Liver (tissue), 8 donors: ENCODE measurements at regions not wholly inside any gene's neighbourhood (a gene's known extent, or its start where the extent isn't known, plus 50 kb on each side); places are given as distances from the start of the nearest gene placed in this dataset.
"Not testable (repeated sequence)": the region's sequence is repeated elsewhere in the genome, so short reads cannot be mapped to it uniquely, and the experiment has no call there.

ENCODE experiments used
- DNase-seq: peaks from one replicate; pipeline ENCODE4 v3.0.0-alpha.2; 2017; ENCODE audit warnings: low spot score
- H3K27ac ChIP-seq, 2 donors: one replicate each; pipeline ENCODE4 v1.7.0; 2013; ENCODE audit warnings: inconsistent platforms in 2 of 2, low read length in 2 of 2, control low read depth in 1 of 2, low read depth in 1 of 2, mild to moderate bottlenecking in 1 of 2
- H3K27me3 ChIP-seq, 4 donors: one replicate each; pipeline versions ENCODE4 v1.6.1 to v1.7.0; 2013; ENCODE audit warnings: low read length in 3 of 4, inconsistent platforms in 1 of 4, mild to moderate bottlenecking in 1 of 4, moderate library complexity in 1 of 4; ENCODE audit not compliant: control insufficient read depth in 4 of 4, insufficient read depth in 4 of 4
- H3K36me3 ChIP-seq, 4 donors: one replicate each; pipeline versions ENCODE4 v1.6.1 to v1.7.0; 2013; ENCODE audit warnings: low read length in 3 of 4, mild to moderate bottlenecking in 3 of 4, low read depth in 1 of 4, moderate library complexity in 1 of 4; ENCODE audit not compliant: control insufficient read depth in 4 of 4, insufficient read depth in 3 of 4
- H3K4me1 ChIP-seq, 4 donors: one replicate each; pipeline versions ENCODE4 v1.6.1 to v1.7.0; 2013; ENCODE audit warnings: low read length in 3 of 4, mild to moderate bottlenecking in 3 of 4, moderate library complexity in 1 of 4; ENCODE audit not compliant: control insufficient read depth in 4 of 4, insufficient read depth in 4 of 4
- H3K4me3 ChIP-seq, 3 donors: one replicate each; pipeline versions ENCODE4 v1.6.1 to v1.7.0; 2013; ENCODE audit warnings: low read length in 3 of 3, control low read depth in 1 of 3, low read depth in 1 of 3, mild to moderate bottlenecking in 1 of 3
- H3K9ac ChIP-seq, 2 donors: one replicate each; pipeline ENCODE4 v1.7.0; 2013; ENCODE audit warnings: low read length in 2 of 2, mild to moderate bottlenecking in 2 of 2, moderate library complexity in 2 of 2, control low read depth in 1 of 2, low read depth in 1 of 2
- H3K9me3 ChIP-seq, 4 donors: one replicate each; pipeline versions ENCODE4 v1.6.1 to v1.7.0; 2013; ENCODE audit warnings: low read length in 3 of 4; ENCODE audit not compliant: control insufficient read depth in 4 of 4
- EGR1 ChIP-seq, 2 donors: IDR thresholded peaks; 2 replicates each; pipeline ENCODE4 v1.6.1; 2016 to 2018; ENCODE audit warnings: antibody characterized with exemption in 2 of 2, low read depth in 2 of 2
- FOXA1 ChIP-seq: IDR thresholded peaks from 2 replicates; pipeline ENCODE4 v1.6.1; 2016; ENCODE audit warnings: antibody characterized with exemption
- FOXA2 ChIP-seq: IDR thresholded peaks from 2 replicates; pipeline ENCODE4 v1.6.1; 2016; ENCODE audit warnings: antibody characterized with exemption
- GABPA ChIP-seq, 2 donors: IDR thresholded peaks in 1 of 2; conservative IDR thresholded peaks in 1 of 2; 2 replicates each; pipeline ENCODE4 v1.6.1; 2016; ENCODE audit warnings: antibody characterized with exemption in 2 of 2, mild to moderate bottlenecking in 1 of 2, moderate library complexity in 1 of 2
- HNF4A ChIP-seq, 2 donors: conservative IDR thresholded peaks; 2 replicates each; pipeline ENCODE4 v1.6.1; 2016; ENCODE audit warnings: antibody characterized with exemption in 2 of 2, mild to moderate bottlenecking in 2 of 2
- HNF4G ChIP-seq: IDR thresholded peaks from 2 replicates; pipeline ENCODE4 v1.6.1; 2016; ENCODE audit warnings: antibody characterized with exemption
- JUND ChIP-seq, 2 donors: IDR thresholded peaks; 2 replicates each; pipeline ENCODE4 v1.6.1; 2016; ENCODE audit warnings: antibody characterized with exemption in 2 of 2
- NR2F2 ChIP-seq: IDR thresholded peaks from 2 replicates; pipeline ENCODE4 v1.6.1; 2016; ENCODE audit warnings: antibody characterized with exemption
- RAD21 ChIP-seq, 2 donors: IDR thresholded peaks; 2 replicates each; pipeline ENCODE4 v1.6.1; 2016; ENCODE audit warnings: antibody characterized with exemption in 2 of 2, mild to moderate bottlenecking in 2 of 2
- RXRA ChIP-seq, 2 donors: IDR thresholded peaks; 2 replicates each; pipeline ENCODE4 v1.6.1; 2017 to 2018; ENCODE audit warnings: antibody characterized with exemption in 2 of 2, mild to moderate bottlenecking in 1 of 2
- whole genome bisulfite sequencing: extraction: QIAGEN DNeasy Blood & Tissue Kit; methylation state at CpG from one replicate; pipeline ENCODE4 v1.1.7; 2013; 5-methylcytosine and 5-hydroxymethylcytosine counted together
- TF ChIP-seq, protein P1 (sequence below): IDR thresholded peaks from 2 replicates; pipeline ENCODE4 v1.6.1; 2016; ENCODE audit warnings: antibody characterized with exemption
- TF ChIP-seq, protein P2 (sequence below): IDR thresholded peaks from 2 replicates; pipeline ENCODE4 v1.6.1; 2016; ENCODE audit warnings: antibody characterized with exemption, mild to moderate bottlenecking
- TF ChIP-seq, protein P3 (sequence below): fragments of 150-350 bp; IDR thresholded peaks from 2 replicates; pipeline ENCODE4 v1.5.1; 2017; ENCODE audit warnings: improper control_type of control experiment, low read depth, low read length; ENCODE audit not compliant: missing input control
- TF ChIP-seq, protein P4 (sequence below): IDR thresholded peaks from 2 replicates; pipeline ENCODE4 v1.6.1; 2016; ENCODE audit warnings: antibody characterized with exemption
- donor health status: healthy.
- donor health status: healthy.
- donor health status: healthy.
- donor health status: healthy.
- donor health status: healthy.

DNA sequence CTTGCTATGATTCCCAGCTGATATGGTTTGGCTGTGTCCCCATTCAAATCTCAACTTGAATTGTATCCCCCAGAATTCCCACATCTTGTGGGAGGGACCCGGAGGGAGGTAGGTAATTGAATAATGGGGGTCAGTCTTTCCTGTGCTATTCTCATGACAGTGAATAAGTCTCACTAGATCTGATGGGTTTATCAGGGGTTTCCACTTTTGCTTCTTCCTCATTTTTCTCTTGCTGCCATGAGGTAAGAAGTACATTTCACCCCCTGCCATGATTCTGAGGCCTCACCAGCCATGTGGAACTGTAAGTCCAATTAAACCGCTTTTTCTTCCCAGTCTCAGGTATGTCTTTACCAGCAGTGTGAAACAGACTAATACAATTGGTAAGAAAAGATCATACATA, 164.7 kb upstream of the NREP start:
- not testable (repeated sequence) for DNase-seq, H3K27ac ChIP-seq, H3K36me3 ChIP-seq, H3K27me3 ChIP-seq, H3K9ac ChIP-seq, H3K4me1 ChIP-seq, H3K9me3 ChIP-seq, H3K4me3 ChIP-seq
- WGBS = 96% methylated on average over 2 of the region's 2 CpGs

DNA sequence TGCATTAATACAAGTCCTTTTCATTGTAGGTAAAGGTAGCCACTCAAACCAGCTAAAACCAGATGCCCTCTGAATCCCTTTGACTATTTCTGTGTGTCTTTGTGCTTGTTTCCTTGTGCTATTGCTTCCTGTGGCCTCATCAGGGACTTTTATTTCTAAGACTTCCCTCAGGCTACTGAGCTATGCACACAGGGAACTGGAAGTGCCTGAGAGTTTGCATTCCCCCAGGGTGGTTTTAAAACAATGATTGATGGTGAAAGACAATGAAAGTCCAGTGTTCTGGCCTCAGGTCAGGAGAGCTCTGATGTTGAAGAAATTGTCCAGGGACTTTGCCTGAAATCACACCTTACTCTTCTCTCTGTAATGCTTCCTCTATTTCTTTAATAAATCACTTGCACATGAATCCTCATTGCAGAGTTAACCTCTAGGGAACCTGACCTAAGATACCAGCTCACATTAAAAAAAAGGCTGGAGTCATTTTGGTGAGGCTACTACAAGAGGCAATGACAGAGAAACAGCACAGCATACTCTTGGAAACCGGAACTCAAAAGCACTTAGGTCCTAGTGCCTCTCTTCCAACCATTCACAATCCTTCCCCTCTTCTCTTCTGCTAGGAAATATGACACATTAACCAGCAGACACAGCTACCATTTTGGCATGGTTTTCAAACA, 158.1 kb upstream of the NREP start:
- TF ChIP-seq RAD21 (IDR thresholded peaks at IDR 0.05) (no peak), HNF4G (no peak), FOXA2 (no peak), NR2F2 (no peak), JUND (IDR thresholded peaks at IDR 0.05) (no peak)
- TF ChIP-seq, protein P1, sequence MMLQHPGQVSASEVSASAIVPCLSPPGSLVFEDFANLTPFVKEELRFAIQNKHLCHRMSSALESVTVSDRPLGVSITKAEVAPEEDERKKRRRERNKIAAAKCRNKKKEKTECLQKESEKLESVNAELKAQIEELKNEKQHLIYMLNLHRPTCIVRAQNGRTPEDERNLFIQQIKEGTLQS = no peak
- TF ChIP-seq, protein P2, sequence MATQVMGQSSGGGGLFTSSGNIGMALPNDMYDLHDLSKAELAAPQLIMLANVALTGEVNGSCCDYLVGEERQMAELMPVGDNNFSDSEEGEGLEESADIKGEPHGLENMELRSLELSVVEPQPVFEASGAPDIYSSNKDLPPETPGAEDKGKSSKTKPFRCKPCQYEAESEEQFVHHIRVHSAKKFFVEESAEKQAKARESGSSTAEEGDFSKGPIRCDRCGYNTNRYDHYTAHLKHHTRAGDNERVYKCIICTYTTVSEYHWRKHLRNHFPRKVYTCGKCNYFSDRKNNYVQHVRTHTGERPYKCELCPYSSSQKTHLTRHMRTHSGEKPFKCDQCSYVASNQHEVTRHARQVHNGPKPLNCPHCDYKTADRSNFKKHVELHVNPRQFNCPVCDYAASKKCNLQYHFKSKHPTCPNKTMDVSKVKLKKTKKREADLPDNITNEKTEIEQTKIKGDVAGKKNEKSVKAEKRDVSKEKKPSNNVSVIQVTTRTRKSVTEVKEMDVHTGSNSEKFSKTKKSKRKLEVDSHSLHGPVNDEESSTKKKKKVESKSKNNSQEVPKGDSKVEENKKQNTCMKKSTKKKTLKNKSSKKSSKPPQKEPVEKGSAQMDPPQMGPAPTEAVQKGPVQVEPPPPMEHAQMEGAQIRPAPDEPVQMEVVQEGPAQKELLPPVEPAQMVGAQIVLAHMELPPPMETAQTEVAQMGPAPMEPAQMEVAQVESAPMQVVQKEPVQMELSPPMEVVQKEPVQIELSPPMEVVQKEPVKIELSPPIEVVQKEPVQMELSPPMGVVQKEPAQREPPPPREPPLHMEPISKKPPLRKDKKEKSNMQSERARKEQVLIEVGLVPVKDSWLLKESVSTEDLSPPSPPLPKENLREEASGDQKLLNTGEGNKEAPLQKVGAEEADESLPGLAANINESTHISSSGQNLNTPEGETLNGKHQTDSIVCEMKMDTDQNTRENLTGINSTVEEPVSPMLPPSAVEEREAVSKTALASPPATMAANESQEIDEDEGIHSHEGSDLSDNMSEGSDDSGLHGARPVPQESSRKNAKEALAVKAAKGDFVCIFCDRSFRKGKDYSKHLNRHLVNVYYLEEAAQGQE = no peak
- TF ChIP-seq, protein P3, sequence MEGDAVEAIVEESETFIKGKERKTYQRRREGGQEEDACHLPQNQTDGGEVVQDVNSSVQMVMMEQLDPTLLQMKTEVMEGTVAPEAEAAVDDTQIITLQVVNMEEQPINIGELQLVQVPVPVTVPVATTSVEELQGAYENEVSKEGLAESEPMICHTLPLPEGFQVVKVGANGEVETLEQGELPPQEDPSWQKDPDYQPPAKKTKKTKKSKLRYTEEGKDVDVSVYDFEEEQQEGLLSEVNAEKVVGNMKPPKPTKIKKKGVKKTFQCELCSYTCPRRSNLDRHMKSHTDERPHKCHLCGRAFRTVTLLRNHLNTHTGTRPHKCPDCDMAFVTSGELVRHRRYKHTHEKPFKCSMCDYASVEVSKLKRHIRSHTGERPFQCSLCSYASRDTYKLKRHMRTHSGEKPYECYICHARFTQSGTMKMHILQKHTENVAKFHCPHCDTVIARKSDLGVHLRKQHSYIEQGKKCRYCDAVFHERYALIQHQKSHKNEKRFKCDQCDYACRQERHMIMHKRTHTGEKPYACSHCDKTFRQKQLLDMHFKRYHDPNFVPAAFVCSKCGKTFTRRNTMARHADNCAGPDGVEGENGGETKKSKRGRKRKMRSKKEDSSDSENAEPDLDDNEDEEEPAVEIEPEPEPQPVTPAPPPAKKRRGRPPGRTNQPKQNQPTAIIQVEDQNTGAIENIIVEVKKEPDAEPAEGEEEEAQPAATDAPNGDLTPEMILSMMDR = no peak
- Histone ChIP-seq H3K4me3 (no peak overlapping the region), H3K4me1 (no peaks in the 10 kb centered on the region), H3K27me3 (no peaks in the 10 kb centered on the region), H3K27ac (no peak overlapping the region), H3K9me3 (no peaks in the 10 kb centered on the region), H3K36me3 (no peaks in the 10 kb centered on the region), H3K9ac (no peak overlapping the region)
- 91% methylated on average over 1 of the region's 1 CpG for WGBS
- no peak for DNase-seq

DNA sequence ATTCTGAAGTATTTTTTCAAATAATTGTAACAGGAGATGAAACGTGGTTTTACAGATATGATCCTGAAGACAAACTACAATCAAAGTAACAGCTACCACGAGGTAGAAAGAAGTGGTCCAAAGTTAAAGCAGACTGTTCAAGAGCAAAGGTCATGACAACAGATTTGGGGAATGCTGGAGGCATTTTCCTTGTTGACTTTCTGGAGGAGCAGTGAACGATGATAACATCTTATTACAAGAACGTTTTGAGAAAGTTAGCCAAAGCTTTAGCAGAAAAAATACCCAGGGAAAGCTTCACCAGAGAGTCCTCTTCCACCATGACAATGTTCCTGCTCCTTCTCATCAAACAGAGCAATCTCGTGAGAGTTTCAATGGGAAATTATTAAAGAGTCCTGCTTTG, 145.4 kb upstream of the NREP start:
- DNase-seq = no peak
- no peaks in the 10 kb centered on the region for H3K36me3 ChIP-seq
- H3K4me1 ChIP-seq = no peaks in the 10 kb centered on the region
- WGBS = 50% methylated on average over 5 of the region's 5 CpGs
- no peak overlapping the region for H3K4me3 ChIP-seq
- TF ChIP-seq GABPA (IDR thresholded peaks at IDR 0.05 in 1 of 2, conservative IDR thresholded peaks at IDR 0.05 in 1 of 2) = no peak
- no peak for TF ChIP-seq RAD21 (IDR thresholded peaks at IDR 0.05)
- no peak for TF ChIP-seq HNF4A (conservative IDR thresholded peaks at IDR 0.05)
- no peak for TF ChIP-seq JUND (IDR thresholded peaks at IDR 0.05)
- TF ChIP-seq, protein P2 = no peak
- no peak for TF ChIP-seq HNF4G
- no peak for TF ChIP-seq RXRA (IDR thresholded peaks at IDR 0.05)
- TF ChIP-seq EGR1 (IDR thresholded peaks at IDR 0.05; ENCODE audit: low read depth in 2 of 2) = no peak
- no peak for TF ChIP-seq FOXA1
- TF ChIP-seq, protein P3 = no peak
- TF ChIP-seq, protein P4, sequence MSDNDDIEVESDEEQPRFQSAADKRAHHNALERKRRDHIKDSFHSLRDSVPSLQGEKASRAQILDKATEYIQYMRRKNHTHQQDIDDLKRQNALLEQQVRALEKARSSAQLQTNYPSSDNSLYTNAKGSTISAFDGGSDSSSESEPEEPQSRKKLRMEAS = no peak
- no peak for TF ChIP-seq FOXA2
- TF ChIP-seq NR2F2 = no peak
- no peak overlapping the region for H3K27ac ChIP-seq
- peaks cover 0 to 4% (median 0%) of the 10 kb centered on the region in 4 donors for H3K9me3 ChIP-seq
- H3K9ac ChIP-seq = no peak overlapping the region
- H3K27me3 ChIP-seq = no peaks in the 10 kb centered on the region
